ENCODE measurements at regions not wholly inside any gene's neighbourhood (a gene's known extent, or its start where the extent isn't known, plus 50 kb on each side); places are given as distances from the start of the nearest gene placed in this dataset.

DNA sequence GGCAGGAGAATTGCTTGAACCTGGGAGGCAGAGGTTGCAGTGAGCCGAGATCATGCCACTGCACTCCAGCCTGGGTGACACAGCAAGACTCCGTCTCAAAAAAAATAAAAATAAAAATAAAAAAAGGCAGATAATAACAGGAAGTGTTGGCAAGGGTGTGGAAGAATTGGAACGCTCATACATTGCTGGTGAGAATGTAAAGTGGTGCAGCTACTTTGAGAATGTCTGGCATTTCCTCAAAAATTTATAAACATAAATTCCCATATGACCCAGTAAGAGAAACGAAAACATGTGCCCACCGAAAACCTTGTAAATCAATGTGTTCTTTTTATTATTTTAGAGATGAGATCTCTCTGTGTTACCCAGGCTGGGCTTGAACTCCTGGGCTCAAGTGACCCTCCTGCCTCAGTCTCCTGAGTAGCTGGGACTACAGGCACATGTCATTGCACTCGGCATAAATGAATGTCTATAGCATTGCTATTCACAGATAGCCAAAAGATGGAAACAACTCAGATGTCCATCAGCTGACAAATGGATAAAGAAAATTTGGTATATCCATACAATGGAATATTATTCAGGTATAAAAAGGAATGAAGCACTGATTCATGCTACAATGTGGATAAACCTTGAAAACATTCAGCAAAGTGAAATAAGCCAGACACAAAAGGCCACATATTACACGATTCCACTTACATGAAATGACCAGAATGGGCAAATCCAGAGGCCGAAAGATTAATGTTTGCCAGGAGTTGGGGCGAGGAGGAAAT lies 63.7 kb upstream of the PLAC1 start:
- TF ChIP-seq, protein P1, sequence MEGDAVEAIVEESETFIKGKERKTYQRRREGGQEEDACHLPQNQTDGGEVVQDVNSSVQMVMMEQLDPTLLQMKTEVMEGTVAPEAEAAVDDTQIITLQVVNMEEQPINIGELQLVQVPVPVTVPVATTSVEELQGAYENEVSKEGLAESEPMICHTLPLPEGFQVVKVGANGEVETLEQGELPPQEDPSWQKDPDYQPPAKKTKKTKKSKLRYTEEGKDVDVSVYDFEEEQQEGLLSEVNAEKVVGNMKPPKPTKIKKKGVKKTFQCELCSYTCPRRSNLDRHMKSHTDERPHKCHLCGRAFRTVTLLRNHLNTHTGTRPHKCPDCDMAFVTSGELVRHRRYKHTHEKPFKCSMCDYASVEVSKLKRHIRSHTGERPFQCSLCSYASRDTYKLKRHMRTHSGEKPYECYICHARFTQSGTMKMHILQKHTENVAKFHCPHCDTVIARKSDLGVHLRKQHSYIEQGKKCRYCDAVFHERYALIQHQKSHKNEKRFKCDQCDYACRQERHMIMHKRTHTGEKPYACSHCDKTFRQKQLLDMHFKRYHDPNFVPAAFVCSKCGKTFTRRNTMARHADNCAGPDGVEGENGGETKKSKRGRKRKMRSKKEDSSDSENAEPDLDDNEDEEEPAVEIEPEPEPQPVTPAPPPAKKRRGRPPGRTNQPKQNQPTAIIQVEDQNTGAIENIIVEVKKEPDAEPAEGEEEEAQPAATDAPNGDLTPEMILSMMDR (conservative IDR thresholded peaks at IDR 0.05; ENCODE audit: low read depth, low read length) = no peak
- no peak for TF ChIP-seq EZH2phosphoT487 (IDR thresholded peaks at IDR 0.05; ENCODE audit: borderline replicate concordance, low read length)

All from PC-3 (cell line).